HEK293 (cell line): ENCODE measurements at regions not wholly inside any gene's neighbourhood (a gene's known extent, or its start where the extent isn't known, plus 50 kb on each side); places are given as distances from the start of the nearest gene placed in this dataset.

Source experiments
- CTCF ChIA-PET: fragments of 350-600 bp; formaldehyde crosslinking; extraction: SDS; loops from one replicate; lab custom pipeline; 2021; ENCODE audit warnings: antibody characterized with exemption; lab: Yijun Ruan, JAX
- POLR2A ChIA-PET: fragments of 300-600 bp; formaldehyde crosslinking; extraction: SDS; loops from one replicate; lab custom pipeline; 2020; ENCODE audit warnings: antibody characterized with exemption, inconsistent platforms; lab: Yijun Ruan, JAX
- H3K27ac ChIP-seq: fragments of 200-500 bp; sonication (Bioruptor generic); 2 replicates; pipeline ENCODE4 v1.5.1; 2014; ENCODE audit warnings: low read depth, low read length, control low read depth, inconsistent platforms; ENCODE audit errors: extremely low read depth
- H3K36me3 ChIP-seq, 2 experiments: fragments of 200-500 bp in 1 of 2; sonication (Bioruptor generic) in 1 of 2; 1 replicate in 1 of 2; 2 replicates in 1 of 2; pipeline ENCODE4 v1.5.1; 2014 to 2017; ENCODE audit warnings: inconsistent platforms in 2 of 2, low read length in 2 of 2; ENCODE audit not compliant: control insufficient read depth in 2 of 2, insufficient read depth in 1 of 2
- H3K4me1 ChIP-seq: fragments of 200-500 bp; sonication (Bioruptor generic); 2 replicates; pipeline ENCODE4 v1.5.1; 2014; ENCODE audit warnings: mild to moderate bottlenecking, low read length, inconsistent platforms; ENCODE audit not compliant: control insufficient read depth, insufficient read depth
- H3K4me3 ChIP-seq: 2 replicates; pipeline ENCODE4 v1.5.1; 2011; ENCODE audit warnings: low read depth, mild to moderate bottlenecking, control low read depth, low read length, moderate library complexity
- H3K9me3 ChIP-seq: fragments of 200-500 bp; sonication (Bioruptor generic); 2 replicates; pipeline ENCODE4 v1.5.1; 2014; ENCODE audit warnings: low read depth, low read length, inconsistent platforms; ENCODE audit not compliant: control insufficient read depth, insufficient read depth
- FEZF1 ChIP-seq: fragments of 450-650 bp; formaldehyde crosslinking; IDR thresholded peaks from 2 replicates; pipeline ENCODE4 v1.5.1; 2016; ENCODE audit warnings: missing biosample characterization, missing genetic modification characterization
- HIC1 ChIP-seq: fragments of 450-650 bp; formaldehyde crosslinking; IDR thresholded peaks from 2 replicates; pipeline ENCODE4 v1.5.1; 2016; ENCODE audit warnings: missing biosample characterization, missing genetic modification characterization
- HOXD13 ChIP-seq: sonication (generic); formaldehyde crosslinking; IDR thresholded peaks from 2 replicates; pipeline ENCODE4 v1.8.0; 2022; ENCODE audit warnings: missing genetic modification reagents, borderline replicate concordance
- KLF1 ChIP-seq: fragments of 450-650 bp; formaldehyde crosslinking; IDR thresholded peaks from 2 replicates; pipeline ENCODE4 v1.5.1; 2016; ENCODE audit warnings: missing biosample characterization, missing genetic modification characterization
- KLF16 ChIP-seq: fragments of 450-650 bp; formaldehyde crosslinking; IDR thresholded peaks from 2 replicates; pipeline ENCODE4 v1.5.1; 2017; ENCODE audit warnings: missing biosample characterization, missing genetic modification characterization
- KLF17 ChIP-seq: fragments of 450-650 bp; formaldehyde crosslinking; IDR thresholded peaks from 2 replicates; pipeline ENCODE4 v1.5.1; 2016; ENCODE audit warnings: missing biosample characterization, missing genetic modification characterization
- MEIS1 ChIP-seq: sonication (generic); formaldehyde crosslinking; IDR thresholded peaks from 2 replicates; pipeline ENCODE4 v1.8.1; 2022; ENCODE audit warnings: missing genetic modification reagents, mild to moderate bottlenecking, borderline replicate concordance
- OSR2 ChIP-seq: fragments of 450-650 bp; formaldehyde crosslinking; IDR thresholded peaks from 2 replicates; pipeline ENCODE4 v1.5.1; 2016; ENCODE audit warnings: missing biosample characterization, missing genetic modification characterization
- REPIN1 ChIP-seq: fragments of 450-650 bp; formaldehyde crosslinking; IDR thresholded peaks from 2 replicates; pipeline ENCODE4 v1.5.1; 2017; ENCODE audit warnings: missing biosample characterization, missing genetic modification characterization, low read depth
- SCRT2 ChIP-seq: fragments of 450-650 bp; formaldehyde crosslinking; IDR thresholded peaks from 2 replicates; pipeline ENCODE4 v1.5.1; 2016; ENCODE audit warnings: missing biosample characterization, missing genetic modification characterization
- SP7 ChIP-seq: fragments of 450-650 bp; formaldehyde crosslinking; IDR thresholded peaks from 2 replicates; pipeline ENCODE4 v1.5.1; 2016; ENCODE audit warnings: missing biosample characterization, missing genetic modification characterization
- ZFHX2 ChIP-seq: fragments of 450-650 bp; formaldehyde crosslinking; conservative IDR thresholded peaks from 2 replicates; pipeline ENCODE4 v1.5.1; 2016; ENCODE audit warnings: missing biosample characterization, missing genetic modification characterization
- ZFP37 ChIP-seq: fragments of 450-650 bp; formaldehyde crosslinking; IDR thresholded peaks from 2 replicates; pipeline ENCODE4 v1.5.1; 2016; ENCODE audit warnings: missing biosample characterization, missing genetic modification characterization
- ZNF148 ChIP-seq: fragments of 450-650 bp; formaldehyde crosslinking; IDR thresholded peaks from 2 replicates; pipeline ENCODE4 v1.5.0; 2017; ENCODE audit warnings: missing biosample characterization, missing genetic modification characterization, borderline replicate concordance
- ZNF16 ChIP-seq: fragments of 450-650 bp; formaldehyde crosslinking; IDR thresholded peaks from 2 replicates; pipeline ENCODE4 v1.5.1; 2016; ENCODE audit warnings: low read depth, missing biosample characterization, missing genetic modification characterization
- ZNF221 ChIP-seq: fragments of 450-650 bp; formaldehyde crosslinking; IDR thresholded peaks from 2 replicates; pipeline ENCODE4 v1.5.1; 2017; ENCODE audit warnings: missing biosample characterization, missing genetic modification characterization, borderline replicate concordance
- ZNF280C ChIP-seq: fragments of 450-650 bp; formaldehyde crosslinking; IDR thresholded peaks from 2 replicates; pipeline ENCODE4 v1.5.1; 2016; ENCODE audit warnings: missing biosample characterization, missing genetic modification characterization
- ZNF324 ChIP-seq: fragments of 450-650 bp; formaldehyde crosslinking; IDR thresholded peaks from 2 replicates; pipeline ENCODE4 v1.5.1; 2016; ENCODE audit warnings: missing biosample characterization, missing genetic modification characterization
- ZNF335 ChIP-seq: fragments of 450-650 bp; formaldehyde crosslinking; conservative IDR thresholded peaks from 2 replicates; pipeline ENCODE4 v1.5.1; 2016; ENCODE audit warnings: missing biosample characterization, missing genetic modification characterization
- ZNF391 ChIP-seq: fragments of 450-650 bp; formaldehyde crosslinking; IDR thresholded peaks from 2 replicates; pipeline ENCODE4 v1.5.1; 2016; ENCODE audit warnings: low read depth, missing biosample characterization, missing genetic modification characterization, borderline replicate concordance
- ZNF394 ChIP-seq: fragments of 450-650 bp; formaldehyde crosslinking; IDR thresholded peaks from 2 replicates; pipeline ENCODE4 v1.5.1; 2016; ENCODE audit warnings: missing biosample characterization, missing genetic modification characterization, mild to moderate bottlenecking, moderate library complexity, borderline replicate concordance
- ZNF473 ChIP-seq: fragments of 450-650 bp; formaldehyde crosslinking; IDR thresholded peaks from 2 replicates; pipeline ENCODE4 v1.5.1; 2017; ENCODE audit warnings: missing biosample characterization, missing genetic modification characterization
- ZNF48 ChIP-seq: fragments of 450-650 bp; formaldehyde crosslinking; IDR thresholded peaks from 2 replicates; pipeline ENCODE4 v1.5.1; 2016; ENCODE audit warnings: missing biosample characterization, missing genetic modification characterization
- ZNF510 ChIP-seq: fragments of 450-650 bp; formaldehyde crosslinking; IDR thresholded peaks from 2 replicates; pipeline ENCODE4 v1.5.1; 2018; ENCODE audit warnings: mild to moderate bottlenecking, missing genetic modification characterization, missing biosample characterization; ENCODE audit not compliant: insufficient replicate concordance
- ZNF548 ChIP-seq: fragments of 450-650 bp; formaldehyde crosslinking; IDR thresholded peaks from 2 replicates; pipeline ENCODE4 v1.5.1; 2016; ENCODE audit warnings: missing biosample characterization, missing genetic modification characterization
- ZNF704 ChIP-seq: fragments of 450-650 bp; formaldehyde crosslinking; IDR thresholded peaks from 2 replicates; pipeline ENCODE4 v1.5.1; 2016; ENCODE audit warnings: missing biosample characterization, missing genetic modification characterization
- ZNF785 ChIP-seq: fragments of 450-650 bp; formaldehyde crosslinking; IDR thresholded peaks from 2 replicates; pipeline ENCODE4 v1.5.1; 2016; ENCODE audit warnings: missing biosample characterization, missing genetic modification characterization

GRCh38 chr6:54768494-54768893 is 78.1 kb upstream of the FAM83B start:
- no peaks in the 10 kb centered on the region for H3K9me3 ChIP-seq
- 0 out of 2 replicates have a peak, but pooled peaks cover 2% of the 10 kb centered on the region for H3K4me1 ChIP-seq
- no peak overlapping the region for H3K4me3 ChIP-seq
- H3K36me3 ChIP-seq = no peaks in the 10 kb centered on the region
- ChIA-PET CTCF (no interaction called here), POLR2A (no interaction called here)
- no peak overlapping the region for H3K27ac ChIP-seq
- TF ChIP-seq ZFP37 (tag by site-specific recombination) (no peak), SCRT2 (tag by site-specific recombination) (no peak), HIC1 (tag by site-specific recombination) (no peak), ZNF48 (tag by site-specific recombination) (no peak), KLF1 (tag by site-specific recombination) (no peak), ZNF324 (tag by site-specific recombination) (no peak), ZNF548 (no peak), HOXD13 (CRISPR knock-in tag) (no peak), FEZF1 (no peak), ZNF785 (tag by site-specific recombination) (no peak), MEIS1 (CRISPR knock-in tag) (no peak), ZFHX2 (no peak), OSR2 (tag by site-specific recombination) (no peak), ZNF221 (no peak), KLF16 (0 out of 2 replicates have a peak, but pooled peaks have one; percentile 44), REPIN1 (tag by site-specific recombination) (no peak), ZNF148 (no peak), ZNF391 (tag by site-specific recombination) (no peak), ZNF335 (tag by site-specific recombination) (peak; percentile 44; the same call in 1 of the 2 replicates), ZNF510 (tag by site-specific recombination) (no peak), ZNF394 (no peak), KLF17 (no peak), ZNF16 (no peak), ZNF704 (tag by site-specific recombination) (no peak), ZNF473 (tag by site-specific recombination) (no peak), ZNF280C (tag by site-specific recombination) (no peak), SP7 (tag by site-specific recombination) (0 out of 2 replicates have a peak, but pooled peaks have one; percentile 18)
